Liver (tissue), 8 donors: ENCODE measurements at regions not wholly inside any gene's neighbourhood (a gene's known extent, or its start where the extent isn't known, plus 50 kb on each side); places are given as distances from the start of the nearest gene placed in this dataset.

Experiments used
- DNase-seq: peaks from one replicate; pipeline ENCODE4 v3.0.0-alpha.2; 2017; ENCODE audit warnings: low spot score
- H3K27ac ChIP-seq, 2 donors: one replicate each; pipeline ENCODE4 v1.7.0; 2013; ENCODE audit warnings: inconsistent platforms in 2 of 2, low read length in 2 of 2, control low read depth in 1 of 2, low read depth in 1 of 2, mild to moderate bottlenecking in 1 of 2
- H3K27me3 ChIP-seq, 4 donors: one replicate each; pipeline versions ENCODE4 v1.6.1 to v1.7.0; 2013; ENCODE audit warnings: low read length in 3 of 4, inconsistent platforms in 1 of 4, mild to moderate bottlenecking in 1 of 4, moderate library complexity in 1 of 4; ENCODE audit not compliant: control insufficient read depth in 4 of 4, insufficient read depth in 4 of 4
- H3K36me3 ChIP-seq, 4 donors: one replicate each; pipeline versions ENCODE4 v1.6.1 to v1.7.0; 2013; ENCODE audit warnings: low read length in 3 of 4, mild to moderate bottlenecking in 3 of 4, low read depth in 1 of 4, moderate library complexity in 1 of 4; ENCODE audit not compliant: control insufficient read depth in 4 of 4, insufficient read depth in 3 of 4
- H3K4me1 ChIP-seq, 4 donors: one replicate each; pipeline versions ENCODE4 v1.6.1 to v1.7.0; 2013; ENCODE audit warnings: low read length in 3 of 4, mild to moderate bottlenecking in 3 of 4, moderate library complexity in 1 of 4; ENCODE audit not compliant: control insufficient read depth in 4 of 4, insufficient read depth in 4 of 4
- H3K4me3 ChIP-seq, 3 donors: one replicate each; pipeline versions ENCODE4 v1.6.1 to v1.7.0; 2013; ENCODE audit warnings: low read length in 3 of 3, control low read depth in 1 of 3, low read depth in 1 of 3, mild to moderate bottlenecking in 1 of 3
- H3K9ac ChIP-seq, 2 donors: one replicate each; pipeline ENCODE4 v1.7.0; 2013; ENCODE audit warnings: low read length in 2 of 2, mild to moderate bottlenecking in 2 of 2, moderate library complexity in 2 of 2, control low read depth in 1 of 2, low read depth in 1 of 2
- H3K9me3 ChIP-seq, 4 donors: one replicate each; pipeline versions ENCODE4 v1.6.1 to v1.7.0; 2013; ENCODE audit warnings: low read length in 3 of 4; ENCODE audit not compliant: control insufficient read depth in 4 of 4
- CTCF ChIP-seq: fragments of 150-350 bp; IDR thresholded peaks from 2 replicates; pipeline ENCODE4 v1.5.1; 2017; ENCODE audit warnings: improper control_type of control experiment, low read depth, low read length; ENCODE audit not compliant: missing input control
- FOXA1 ChIP-seq: IDR thresholded peaks from 2 replicates; pipeline ENCODE4 v1.6.1; 2016; ENCODE audit warnings: antibody characterized with exemption
- FOXA2 ChIP-seq: IDR thresholded peaks from 2 replicates; pipeline ENCODE4 v1.6.1; 2016; ENCODE audit warnings: antibody characterized with exemption
- GABPA ChIP-seq, 2 donors: IDR thresholded peaks in 1 of 2; conservative IDR thresholded peaks in 1 of 2; 2 replicates each; pipeline ENCODE4 v1.6.1; 2016; ENCODE audit warnings: antibody characterized with exemption in 2 of 2, mild to moderate bottlenecking in 1 of 2, moderate library complexity in 1 of 2
- HNF4A ChIP-seq, 2 donors: conservative IDR thresholded peaks; 2 replicates each; pipeline ENCODE4 v1.6.1; 2016; ENCODE audit warnings: antibody characterized with exemption in 2 of 2, mild to moderate bottlenecking in 2 of 2
- HNF4G ChIP-seq: IDR thresholded peaks from 2 replicates; pipeline ENCODE4 v1.6.1; 2016; ENCODE audit warnings: antibody characterized with exemption
- JUND ChIP-seq, 2 donors: IDR thresholded peaks; 2 replicates each; pipeline ENCODE4 v1.6.1; 2016; ENCODE audit warnings: antibody characterized with exemption in 2 of 2
- MAX ChIP-seq: IDR thresholded peaks from 2 replicates; pipeline ENCODE4 v1.6.1; 2016; ENCODE audit warnings: antibody characterized with exemption
- NR2F2 ChIP-seq: IDR thresholded peaks from 2 replicates; pipeline ENCODE4 v1.6.1; 2016; ENCODE audit warnings: antibody characterized with exemption
- RAD21 ChIP-seq, 2 donors: IDR thresholded peaks; 2 replicates each; pipeline ENCODE4 v1.6.1; 2016; ENCODE audit warnings: antibody characterized with exemption in 2 of 2, mild to moderate bottlenecking in 2 of 2
- REST ChIP-seq: IDR thresholded peaks from 2 replicates; pipeline ENCODE4 v1.6.1; 2016; ENCODE audit warnings: antibody characterized with exemption, mild to moderate bottlenecking
- RXRA ChIP-seq, 2 donors: IDR thresholded peaks; 2 replicates each; pipeline ENCODE4 v1.6.1; 2017 to 2018; ENCODE audit warnings: antibody characterized with exemption in 2 of 2, mild to moderate bottlenecking in 1 of 2
- TAF1 ChIP-seq: conservative IDR thresholded peaks from 2 replicates; pipeline ENCODE4 v1.6.1; 2016; ENCODE audit warnings: antibody characterized with exemption, mild to moderate bottlenecking
- WGBS: extraction: QIAGEN DNeasy Blood & Tissue Kit; methylation state at CpG from one replicate; pipeline ENCODE4 v1.1.7; 2013; 5-methylcytosine and 5-hydroxymethylcytosine counted together
- donor health status: healthy.
- donor health status: healthy.
- donor health status: healthy.
- donor health status: healthy.
- donor health status: healthy.

DNA sequence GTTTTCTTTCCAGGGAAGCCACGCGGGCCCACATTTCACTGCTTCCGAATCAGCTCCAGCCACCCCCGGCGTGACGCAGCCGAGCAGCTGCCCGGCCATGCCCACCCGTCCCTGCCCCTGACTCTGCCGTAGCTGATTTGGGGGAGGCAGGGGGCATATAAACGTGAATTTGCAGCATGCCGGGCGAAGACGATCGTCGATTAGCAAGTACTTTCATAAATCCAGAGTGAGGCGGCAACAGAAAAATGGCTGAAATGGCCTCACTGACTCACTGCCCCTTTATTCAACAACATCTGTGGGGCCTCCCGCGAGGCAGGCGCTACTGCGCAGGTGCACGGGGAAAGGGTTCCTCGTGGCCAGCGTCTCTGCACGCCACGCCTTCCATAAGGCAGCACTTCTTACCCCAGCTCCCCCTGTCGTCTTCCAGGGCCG, 118.0 kb downstream of the DLL1 start:
- H3K27me3 ChIP-seq = no peaks in the 10 kb centered on the region
- H3K4me3 ChIP-seq = no peak overlapping the region
- H3K9ac ChIP-seq = no peak overlapping the region
- H3K27ac ChIP-seq = no peak overlapping the region
- peaks cover 0 to 7% (median 2%) of the 10 kb centered on the region in 4 donors for H3K4me1 ChIP-seq
- 97% methylated on average over 28 of the region's 28 CpGs for WGBS
- no peak for DNase-seq
- no peaks in the 10 kb centered on the region for H3K36me3 ChIP-seq
- TF ChIP-seq GABPA (IDR thresholded peaks at IDR 0.05 in 1 of 2, conservative IDR thresholded peaks at IDR 0.05 in 1 of 2) = no peak
- TF ChIP-seq MAX = no peak
- TF ChIP-seq FOXA1 = no peak
- H3K9me3 ChIP-seq = peaks cover 0 to 9% (median 0%) of the 10 kb centered on the region in 4 donors

DNA sequence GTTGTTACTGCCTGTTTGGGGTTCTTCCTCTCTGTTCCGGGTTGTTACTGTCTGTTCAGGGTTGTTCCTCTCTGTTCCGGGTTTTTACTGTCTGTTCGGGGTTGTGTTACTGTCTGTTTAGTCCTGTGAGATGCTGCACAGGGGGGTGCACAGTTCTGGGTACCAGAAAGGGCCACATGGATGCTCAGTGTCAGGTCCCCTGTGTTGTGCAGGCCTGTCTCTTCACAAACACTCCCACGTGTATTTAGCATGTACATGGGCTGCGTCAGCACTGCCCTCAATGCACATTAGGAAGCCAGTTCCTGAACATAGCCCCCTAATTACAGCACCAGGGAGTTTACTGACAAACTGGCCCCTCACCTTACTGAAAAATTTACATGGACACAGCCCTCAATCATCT, 118.5 kb downstream of the DLL1 start:
- Histone ChIP-seq H3K36me3 (no peaks in the 10 kb centered on the region), H3K27me3 (no peaks in the 10 kb centered on the region), H3K4me1 (peaks cover 0 to 4% (median 1%) of the 10 kb centered on the region in 4 donors), H3K9ac (no peak overlapping the region), H3K27ac (no peak overlapping the region), H3K9me3 (peaks cover 0 to 9% (median 0%) of the 10 kb centered on the region in 4 donors), H3K4me3 (no peak overlapping the region)
- no peak for DNase-seq
- TF ChIP-seq GABPA (IDR thresholded peaks at IDR 0.05 in 1 of 2, conservative IDR thresholded peaks at IDR 0.05 in 1 of 2) (no peak), REST (no peak), TAF1 (no peak), FOXA1 (no peak), FOXA2 (no peak), RAD21 (IDR thresholded peaks at IDR 0.05) (no peak), JUND (IDR thresholded peaks at IDR 0.05) (no peak), HNF4A (conservative IDR thresholded peaks at IDR 0.05) (no peak), HNF4G (no peak)
- 75% methylated on average over 5 of the region's 5 CpGs for WGBS

GRCh38 chr6:170167657-170168159, 123.2 kb downstream of the DLL1 start:
- Histone ChIP-seq H3K36me3 (no peaks in the 10 kb centered on the region), H3K4me3 (peak overlapping the region in 1 of 3 donors; percentile 8), H3K9me3 (peaks cover 0 to 9% (median 0%) of the 10 kb centered on the region in 4 donors), H3K9ac (peak overlapping the region in 1 of 2 donors; percentile 39), H3K4me1 (no peaks in the 10 kb centered on the region), H3K27ac (peak overlapping the region; percentile 4 to 32), H3K27me3 (no peaks in the 10 kb centered on the region)
- no peak for DNase-seq
- TF ChIP-seq JUND (IDR thresholded peaks at IDR 0.05) (no peak), GABPA (IDR thresholded peaks at IDR 0.05 in 1 of 2, conservative IDR thresholded peaks at IDR 0.05 in 1 of 2) (no peak), HNF4A (conservative IDR thresholded peaks at IDR 0.05) (no peak), RXRA (IDR thresholded peaks at IDR 0.05) (no peak), NR2F2 (peak; percentile 29), TAF1 (no peak), RAD21 (IDR thresholded peaks at IDR 0.05) (no peak), CTCF (no peak)
- WGBS = 70% methylated on average over 19 of the region's 19 CpGs
